ENCODE measurements at regions not wholly inside any gene's neighbourhood (a gene's known extent, or its start where the extent isn't known, plus 50 kb on each side); places are given as distances from the start of the nearest gene placed in this dataset.

DNA sequence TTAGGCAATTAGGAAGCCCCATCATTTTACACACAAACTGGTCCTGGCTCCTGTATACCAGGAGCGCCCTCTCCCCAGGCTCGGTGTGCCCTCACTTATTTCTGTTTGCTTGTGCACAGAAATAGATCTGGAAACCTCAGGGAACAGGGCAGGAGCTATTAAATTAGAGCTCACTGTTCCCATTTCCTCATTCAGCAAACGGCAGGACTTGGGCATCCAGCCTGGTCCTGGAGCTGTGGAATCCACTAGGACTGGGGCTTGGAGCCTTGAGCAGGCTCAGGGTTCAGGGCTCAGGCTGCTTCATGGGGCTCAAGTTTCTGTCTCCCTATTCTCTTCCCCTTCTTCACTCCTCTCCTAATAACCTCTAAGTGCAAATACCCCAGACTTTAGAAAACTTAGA, 91.3 kb downstream of the VCPKMT start:
- TF ChIP-seq, protein P1, sequence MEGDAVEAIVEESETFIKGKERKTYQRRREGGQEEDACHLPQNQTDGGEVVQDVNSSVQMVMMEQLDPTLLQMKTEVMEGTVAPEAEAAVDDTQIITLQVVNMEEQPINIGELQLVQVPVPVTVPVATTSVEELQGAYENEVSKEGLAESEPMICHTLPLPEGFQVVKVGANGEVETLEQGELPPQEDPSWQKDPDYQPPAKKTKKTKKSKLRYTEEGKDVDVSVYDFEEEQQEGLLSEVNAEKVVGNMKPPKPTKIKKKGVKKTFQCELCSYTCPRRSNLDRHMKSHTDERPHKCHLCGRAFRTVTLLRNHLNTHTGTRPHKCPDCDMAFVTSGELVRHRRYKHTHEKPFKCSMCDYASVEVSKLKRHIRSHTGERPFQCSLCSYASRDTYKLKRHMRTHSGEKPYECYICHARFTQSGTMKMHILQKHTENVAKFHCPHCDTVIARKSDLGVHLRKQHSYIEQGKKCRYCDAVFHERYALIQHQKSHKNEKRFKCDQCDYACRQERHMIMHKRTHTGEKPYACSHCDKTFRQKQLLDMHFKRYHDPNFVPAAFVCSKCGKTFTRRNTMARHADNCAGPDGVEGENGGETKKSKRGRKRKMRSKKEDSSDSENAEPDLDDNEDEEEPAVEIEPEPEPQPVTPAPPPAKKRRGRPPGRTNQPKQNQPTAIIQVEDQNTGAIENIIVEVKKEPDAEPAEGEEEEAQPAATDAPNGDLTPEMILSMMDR (IDR thresholded peaks at IDR 0.05; ENCODE audit: low read length): no peak
- TF ChIP-seq EZH2 (IDR thresholded peaks at IDR 0.05; ENCODE audit: borderline replicate concordance, low read length): no peak
